Breast epithelium (tissue), 3 donors: ENCODE measurements at regions not wholly inside any gene's neighbourhood (a gene's known extent, or its start where the extent isn't known, plus 50 kb on each side); places are given as distances from the start of the nearest gene placed in this dataset.

Source experiments
- POLR2A ChIP-seq: fragments of 450-650 bp; IDR thresholded peaks from one replicate; pipeline ENCODE4 v1.6.1; 2016; ENCODE audit warnings: antibody characterized with exemption, mild to moderate bottlenecking, moderate library complexity
- TF ChIP-seq, protein P1 (sequence below), 3 donors: fragments of 450-650 bp; IDR thresholded peaks; one replicate each; pipeline ENCODE4 v1.5.1; 2016 to 2017; ENCODE audit warnings: antibody characterized with exemption in 3 of 3, mild to moderate bottlenecking in 3 of 3, moderate library complexity in 3 of 3

DNA sequence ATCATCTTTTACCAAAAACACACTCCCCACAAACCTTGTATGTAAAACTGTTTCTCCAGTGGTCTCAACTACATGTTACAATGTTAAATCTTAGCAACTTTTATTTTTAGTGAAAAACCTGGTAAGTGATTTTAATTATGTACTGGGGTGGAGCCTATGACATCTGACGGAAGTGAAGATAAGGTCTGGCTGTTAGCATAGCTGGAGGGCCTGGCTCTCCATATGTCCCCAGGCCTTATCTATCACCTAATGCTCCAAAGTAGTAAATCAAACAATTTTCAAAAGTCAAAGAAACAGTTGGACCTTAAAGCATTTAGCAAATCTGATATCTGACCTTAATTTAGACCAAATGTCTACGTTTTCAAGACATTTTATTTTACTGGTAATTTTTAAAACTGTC is 173.6 kb upstream of the SMAD3 start:
- TF ChIP-seq, protein P1, sequence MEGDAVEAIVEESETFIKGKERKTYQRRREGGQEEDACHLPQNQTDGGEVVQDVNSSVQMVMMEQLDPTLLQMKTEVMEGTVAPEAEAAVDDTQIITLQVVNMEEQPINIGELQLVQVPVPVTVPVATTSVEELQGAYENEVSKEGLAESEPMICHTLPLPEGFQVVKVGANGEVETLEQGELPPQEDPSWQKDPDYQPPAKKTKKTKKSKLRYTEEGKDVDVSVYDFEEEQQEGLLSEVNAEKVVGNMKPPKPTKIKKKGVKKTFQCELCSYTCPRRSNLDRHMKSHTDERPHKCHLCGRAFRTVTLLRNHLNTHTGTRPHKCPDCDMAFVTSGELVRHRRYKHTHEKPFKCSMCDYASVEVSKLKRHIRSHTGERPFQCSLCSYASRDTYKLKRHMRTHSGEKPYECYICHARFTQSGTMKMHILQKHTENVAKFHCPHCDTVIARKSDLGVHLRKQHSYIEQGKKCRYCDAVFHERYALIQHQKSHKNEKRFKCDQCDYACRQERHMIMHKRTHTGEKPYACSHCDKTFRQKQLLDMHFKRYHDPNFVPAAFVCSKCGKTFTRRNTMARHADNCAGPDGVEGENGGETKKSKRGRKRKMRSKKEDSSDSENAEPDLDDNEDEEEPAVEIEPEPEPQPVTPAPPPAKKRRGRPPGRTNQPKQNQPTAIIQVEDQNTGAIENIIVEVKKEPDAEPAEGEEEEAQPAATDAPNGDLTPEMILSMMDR (IDR thresholded peaks at IDR 0.05), result no peak
- no peak for TF ChIP-seq POLR2A
